PC-9 (cell line): ENCODE measurements at regions not wholly inside any gene's neighbourhood (a gene's known extent, or its start where the extent isn't known, plus 50 kb on each side); places are given as distances from the start of the nearest gene placed in this dataset.

Source experiments
- EZH2 ChIP-seq: fragments of 200-600 bp; sonication (generic); IDR thresholded peaks from 2 replicates; pipeline ENCODE4 v1.8.0; 2017; ENCODE audit warnings: antibody characterized with exemption, low read depth
- TF ChIP-seq, protein P1 (sequence below): fragments of 200-600 bp; sonication (generic); conservative IDR thresholded peaks from 2 replicates; pipeline ENCODE4 v1.6.1; 2017; ENCODE audit warnings: mixed run types, antibody characterized with exemption, mild to moderate bottlenecking, moderate library complexity

DNA sequence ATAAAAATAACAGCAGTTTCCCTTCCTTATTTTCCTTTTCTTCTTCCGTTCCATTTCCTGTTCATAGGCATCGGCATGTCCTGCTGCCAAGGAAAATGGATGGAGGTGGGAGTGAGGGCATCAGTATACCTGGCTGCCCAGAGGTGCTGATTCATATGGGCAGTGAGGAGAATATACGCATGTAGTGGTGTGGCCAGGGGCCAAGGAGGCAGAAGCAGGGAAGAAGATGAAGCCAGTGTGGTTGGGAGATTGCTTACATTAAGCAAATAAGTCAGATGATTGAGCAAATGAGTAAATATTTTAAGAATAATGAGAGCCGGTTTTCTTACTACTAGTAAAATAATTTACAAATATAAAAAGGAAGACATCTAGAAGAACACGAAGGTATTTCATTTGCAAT, 344.9 kb upstream of the PAPPA start:
- TF ChIP-seq, protein P1, sequence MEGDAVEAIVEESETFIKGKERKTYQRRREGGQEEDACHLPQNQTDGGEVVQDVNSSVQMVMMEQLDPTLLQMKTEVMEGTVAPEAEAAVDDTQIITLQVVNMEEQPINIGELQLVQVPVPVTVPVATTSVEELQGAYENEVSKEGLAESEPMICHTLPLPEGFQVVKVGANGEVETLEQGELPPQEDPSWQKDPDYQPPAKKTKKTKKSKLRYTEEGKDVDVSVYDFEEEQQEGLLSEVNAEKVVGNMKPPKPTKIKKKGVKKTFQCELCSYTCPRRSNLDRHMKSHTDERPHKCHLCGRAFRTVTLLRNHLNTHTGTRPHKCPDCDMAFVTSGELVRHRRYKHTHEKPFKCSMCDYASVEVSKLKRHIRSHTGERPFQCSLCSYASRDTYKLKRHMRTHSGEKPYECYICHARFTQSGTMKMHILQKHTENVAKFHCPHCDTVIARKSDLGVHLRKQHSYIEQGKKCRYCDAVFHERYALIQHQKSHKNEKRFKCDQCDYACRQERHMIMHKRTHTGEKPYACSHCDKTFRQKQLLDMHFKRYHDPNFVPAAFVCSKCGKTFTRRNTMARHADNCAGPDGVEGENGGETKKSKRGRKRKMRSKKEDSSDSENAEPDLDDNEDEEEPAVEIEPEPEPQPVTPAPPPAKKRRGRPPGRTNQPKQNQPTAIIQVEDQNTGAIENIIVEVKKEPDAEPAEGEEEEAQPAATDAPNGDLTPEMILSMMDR = no peak
- no peak for TF ChIP-seq EZH2
